ENCODE measurements at regions not wholly inside any gene's neighbourhood (a gene's known extent, or its start where the extent isn't known, plus 50 kb on each side); places are given as distances from the start of the nearest gene placed in this dataset.

GRCh38 chr4:129966175-129966574 is 870.2 kb downstream of the C4orf33 start:
- no peak overlapping the region for H3K4me3 ChIP-seq (ENCODE audit: low read depth in 1 of 3, low read length in 3 of 3)

GRCh38 chr4:129968366-129968765 is 872.4 kb downstream of the C4orf33 start:
- no peak overlapping the region for H3K4me3 ChIP-seq (ENCODE audit: low read depth in 1 of 3, low read length in 3 of 3)
- DNase-seq (ENCODE audit: low spot score) = no peak
- H3K27ac ChIP-seq (ENCODE audit: low read depth in 1 of 2, low read length in 2 of 2) = no peak overlapping the region
- H3K27me3 ChIP-seq (ENCODE audit: control insufficient read depth in 4 of 4, insufficient read depth in 4 of 4, low read length in 3 of 4) = no peaks in the 10 kb centered on the region
- H3K9ac ChIP-seq (ENCODE audit: low read depth in 1 of 2, low read length in 2 of 2) = no peak overlapping the region
- no peaks in the 10 kb centered on the region for H3K4me1 ChIP-seq (ENCODE audit: control insufficient read depth in 4 of 4, insufficient read depth in 4 of 4, low read length in 3 of 4)
- no peaks in the 10 kb centered on the region for H3K9me3 ChIP-seq (ENCODE audit: control insufficient read depth in 4 of 4, low read length in 3 of 4)
- TF ChIP-seq SP1 (IDR thresholded peaks at IDR 0.05) (no peak), JUND (IDR thresholded peaks at IDR 0.05) (no peak), CTCF (IDR thresholded peaks at IDR 0.05; ENCODE audit: low read depth, low read length, missing input control) (no peak), RAD21 (IDR thresholded peaks at IDR 0.05) (no peak)
- no peaks in the 10 kb centered on the region for H3K36me3 ChIP-seq (ENCODE audit: control insufficient read depth in 4 of 4, insufficient read depth in 3 of 4, low read depth in 1 of 4, low read length in 3 of 4)
- WGBS = 88% methylated on average over 3 of the region's 3 CpGs

More at GRCh38 chr4:129966175-129966574, 870.2 kb downstream of the C4orf33 start:
- no peaks in the 10 kb centered on the region for H3K27me3 ChIP-seq (ENCODE audit: control insufficient read depth in 4 of 4, insufficient read depth in 4 of 4, low read length in 3 of 4)
- WGBS = 72% methylated on average over 2 of the region's 2 CpGs
- no peaks in the 10 kb centered on the region for H3K9me3 ChIP-seq (ENCODE audit: control insufficient read depth in 4 of 4, low read length in 3 of 4)
- no peak for TF ChIP-seq GABPA (IDR thresholded peaks at IDR 0.05 in 1 of 2, conservative IDR thresholded peaks at IDR 0.05 in 1 of 2)
- TF ChIP-seq YY1 (IDR thresholded peaks at IDR 0.05) = no peak
- no peak for TF ChIP-seq MAX (IDR thresholded peaks at IDR 0.05)
- TF ChIP-seq HNF4G (IDR thresholded peaks at IDR 0.05) = no peak
- TF ChIP-seq SP1 (IDR thresholded peaks at IDR 0.05) = no peak
- no peak for TF ChIP-seq RXRA (IDR thresholded peaks at IDR 0.05)
- no peak for TF ChIP-seq HNF4A (conservative IDR thresholded peaks at IDR 0.05)
- no peak for TF ChIP-seq ATF3 (IDR thresholded peaks at IDR 0.05)
- no peak for TF ChIP-seq NR2F2 (IDR thresholded peaks at IDR 0.05)
- TF ChIP-seq RAD21 (IDR thresholded peaks at IDR 0.05) = no peak
- TF ChIP-seq ZBTB33 (IDR thresholded peaks at IDR 0.05) = no peak
- DNase-seq (ENCODE audit: low spot score) = no peak
- no peak overlapping the region for H3K9ac ChIP-seq (ENCODE audit: low read depth in 1 of 2, low read length in 2 of 2)
- H3K27ac ChIP-seq (ENCODE audit: low read depth in 1 of 2, low read length in 2 of 2) = no peak overlapping the region
- H3K36me3 ChIP-seq (ENCODE audit: control insufficient read depth in 4 of 4, insufficient read depth in 3 of 4, low read depth in 1 of 4, low read length in 3 of 4) = no peaks in the 10 kb centered on the region
- H3K4me1 ChIP-seq (ENCODE audit: control insufficient read depth in 4 of 4, insufficient read depth in 4 of 4, low read length in 3 of 4) = no peaks in the 10 kb centered on the region

GRCh38 chr4:129968778-129969177 is 872.8 kb downstream of the C4orf33 start:
- 84% methylated on average over 1 of the region's 1 CpG for WGBS
- no peaks in the 10 kb centered on the region for H3K36me3 ChIP-seq (ENCODE audit: control insufficient read depth in 4 of 4, insufficient read depth in 3 of 4, low read depth in 1 of 4, low read length in 3 of 4)
- H3K9ac ChIP-seq (ENCODE audit: low read depth in 1 of 2, low read length in 2 of 2) = no peak overlapping the region
- H3K27ac ChIP-seq (ENCODE audit: low read depth in 1 of 2, low read length in 2 of 2) = no peak overlapping the region
- no peaks in the 10 kb centered on the region for H3K27me3 ChIP-seq (ENCODE audit: control insufficient read depth in 4 of 4, insufficient read depth in 4 of 4, low read length in 3 of 4)
- no peaks in the 10 kb centered on the region for H3K4me1 ChIP-seq (ENCODE audit: control insufficient read depth in 4 of 4, insufficient read depth in 4 of 4, low read length in 3 of 4)
- no peaks in the 10 kb centered on the region for H3K9me3 ChIP-seq (ENCODE audit: control insufficient read depth in 4 of 4, low read length in 3 of 4)
- DNase-seq (ENCODE audit: low spot score) = no peak
- H3K4me3 ChIP-seq (ENCODE audit: low read depth in 1 of 3, low read length in 3 of 3) = no peak overlapping the region
- TF ChIP-seq HNF4A (conservative IDR thresholded peaks at IDR 0.05) (no peak), RXRA (IDR thresholded peaks at IDR 0.05) (no peak), FOXA2 (IDR thresholded peaks at IDR 0.05) (no peak), NR2F2 (IDR thresholded peaks at IDR 0.05) (no peak), REST (IDR thresholded peaks at IDR 0.05) (no peak), YY1 (IDR thresholded peaks at IDR 0.05) (no peak), RAD21 (IDR thresholded peaks at IDR 0.05) (no peak), GABPA (IDR thresholded peaks at IDR 0.05 in 1 of 2, conservative IDR thresholded peaks at IDR 0.05 in 1 of 2) (no peak), JUND (IDR thresholded peaks at IDR 0.05) (no peak), TAF1 (conservative IDR thresholded peaks at IDR 0.05) (no peak), SP1 (IDR thresholded peaks at IDR 0.05) (no peak), ZBTB33 (IDR thresholded peaks at IDR 0.05) (no peak), HNF4G (IDR thresholded peaks at IDR 0.05) (no peak)
